H9 (cell line): ENCODE measurements at regions not wholly inside any gene's neighbourhood (a gene's known extent, or its start where the extent isn't known, plus 50 kb on each side); places are given as distances from the start of the nearest gene placed in this dataset.

Source experiments
- DNase-seq: peaks from one replicate; pipeline ENCODE4 v3.0.0-alpha.2; 2017
- H2AFZ ChIP-seq: one replicate; pipeline ENCODE4 v1.6.1; 2013; ENCODE audit warnings: mild to moderate bottlenecking, low read length, control low read depth, moderate library complexity
- H2AK5ac ChIP-seq: 2 replicates; pipeline ENCODE4 v1.6.1; 2013; ENCODE audit warnings: low read length, control low read depth, mixed read lengths; ENCODE audit not compliant: insufficient read length
- H2BK120ac ChIP-seq: one replicate; pipeline ENCODE4 v1.6.1; 2013; ENCODE audit warnings: low read depth, mild to moderate bottlenecking, low read length, control low read depth, inconsistent platforms; ENCODE audit not compliant: poor library complexity, severe bottlenecking
- H2BK12ac ChIP-seq: 2 replicates; pipeline ENCODE4 v1.6.1; 2013; ENCODE audit warnings: low read length, control low read depth, mixed read lengths, low read depth; ENCODE audit not compliant: insufficient read length
- H2BK15ac ChIP-seq: 2 replicates; pipeline ENCODE4 v1.6.1; 2013; ENCODE audit warnings: low read depth, low read length, control low read depth
- H2BK20ac ChIP-seq: one replicate; pipeline ENCODE4 v1.6.1; 2013; ENCODE audit warnings: low read depth, mild to moderate bottlenecking, low read length, control low read depth, inconsistent platforms; ENCODE audit not compliant: poor library complexity, severe bottlenecking
- H2BK5ac ChIP-seq: 2 replicates; pipeline ENCODE4 v1.6.1; 2013; ENCODE audit warnings: low read length, control low read depth, mixed read lengths; ENCODE audit not compliant: insufficient read length
- H3K14ac ChIP-seq: 2 replicates; pipeline ENCODE4 v1.6.1; 2013; ENCODE audit warnings: low read length, control low read depth; ENCODE audit not compliant: insufficient read depth
- H3K18ac ChIP-seq: 2 replicates; pipeline ENCODE4 v1.6.1; 2013; ENCODE audit warnings: low read depth, mild to moderate bottlenecking, mixed read lengths, low read length, control low read depth; ENCODE audit not compliant: insufficient read length
- H3K23ac ChIP-seq: 2 replicates; pipeline ENCODE4 v1.6.1; 2013; ENCODE audit warnings: low read length, control low read depth, mixed read lengths, low read depth; ENCODE audit not compliant: insufficient read length
- H3K23me2 ChIP-seq: 2 replicates; pipeline ENCODE4 v1.6.1; 2013; ENCODE audit warnings: low read depth, mild to moderate bottlenecking, mixed read lengths, low read length, control low read depth; ENCODE audit not compliant: insufficient read length, poor library complexity, severe bottlenecking
- H3K27ac ChIP-seq: 2 replicates; pipeline ENCODE4 v1.5.1; 2013; ENCODE audit warnings: low read length, control low read depth, mixed read lengths, low read depth; ENCODE audit not compliant: insufficient read length
- H3K27me3 ChIP-seq: 2 replicates; pipeline ENCODE4 v1.6.1; 2013; ENCODE audit warnings: low read length, control low read depth, inconsistent platforms; ENCODE audit not compliant: insufficient read depth
- H3K4ac ChIP-seq: 2 replicates; pipeline ENCODE4 v1.6.1; 2013; ENCODE audit warnings: low read depth, mild to moderate bottlenecking, control low read depth, inconsistent platforms, low read length, moderate library complexity
- H3K4me1 ChIP-seq: 2 replicates; pipeline ENCODE4 v1.6.1; 2013; ENCODE audit warnings: low read length, control low read depth, inconsistent platforms; ENCODE audit not compliant: insufficient read depth
- H3K4me2 ChIP-seq: 2 replicates; pipeline ENCODE4 v1.6.1; 2013; ENCODE audit warnings: low read length, control low read depth, mixed read lengths; ENCODE audit not compliant: insufficient read length, insufficient read depth
- H3K56ac ChIP-seq: 2 replicates; pipeline ENCODE4 v1.6.1; 2013; ENCODE audit warnings: low read depth, mild to moderate bottlenecking, mixed read lengths, low read length, control low read depth; ENCODE audit not compliant: insufficient read length
- H3K79me1 ChIP-seq: 2 replicates; pipeline ENCODE4 v1.6.1; 2013; ENCODE audit warnings: low read depth, mild to moderate bottlenecking, moderate library complexity, low read length, control low read depth, inconsistent platforms; ENCODE audit not compliant: insufficient read depth, poor library complexity, severe bottlenecking
- H3K79me2 ChIP-seq: 2 replicates; pipeline ENCODE4 v1.6.1; 2013; ENCODE audit warnings: low read length, control low read depth, inconsistent platforms; ENCODE audit not compliant: insufficient read depth
- H3K9ac ChIP-seq: 2 replicates; pipeline ENCODE4 v1.6.1; 2013; ENCODE audit warnings: low read length, control low read depth, mixed read lengths; ENCODE audit not compliant: insufficient read length; ENCODE audit errors: extremely low read depth
- H3K9me3 ChIP-seq: one replicate; pipeline ENCODE4 v1.6.1; 2013; ENCODE audit warnings: low read depth, low read length, inconsistent platforms; ENCODE audit not compliant: control insufficient read depth
- H3T11ph ChIP-seq: one replicate; pipeline ENCODE4 v1.6.1; 2013; ENCODE audit warnings: mild to moderate bottlenecking, low read length, control low read depth, inconsistent platforms
- H4K20me1 ChIP-seq: one replicate; pipeline ENCODE4 v1.6.1; 2013; ENCODE audit not compliant: control insufficient read depth, insufficient read length, insufficient read depth
- H4K5ac ChIP-seq: 2 replicates; pipeline ENCODE4 v1.6.1; 2013; ENCODE audit warnings: low read depth, mild to moderate bottlenecking, mixed read lengths, low read length, control low read depth; ENCODE audit not compliant: insufficient read length
- H4K8ac ChIP-seq: replicated peaks from 2 replicates; pipeline ENCODE4 v1.6.1; 2013; ENCODE audit warnings: low read length, control low read depth, mixed read lengths, low read depth; ENCODE audit not compliant: insufficient read length
- H4K91ac ChIP-seq: 2 replicates; pipeline ENCODE4 v1.6.1; 2013; ENCODE audit warnings: low read depth, mild to moderate bottlenecking, moderate library complexity, mixed read lengths, low read length, control low read depth; ENCODE audit not compliant: insufficient read length
- H3K27ac Mint-ChIP-seq, 3 experiments: 2 replicates in 2 of 3; 3 replicates in 1 of 3; pipeline ENCODE4 v1.8.0; 2020 to 2021; ENCODE audit warnings: mixed read lengths in 3 of 3, mild to moderate bottlenecking in 1 of 3, moderate library complexity in 1 of 3
- H3K27me3 Mint-ChIP-seq: 2 replicates; pipeline ENCODE4 v1.8.0; 2021; ENCODE audit warnings: low read depth, mild to moderate bottlenecking, moderate library complexity, mixed read lengths
- H3K36me3 Mint-ChIP-seq, 3 experiments: 2 replicates in 2 of 3; 3 replicates in 1 of 3; pipeline ENCODE4 v1.8.0; 2020 to 2021; ENCODE audit warnings: low read depth in 3 of 3, mixed read lengths in 3 of 3; ENCODE audit not compliant: insufficient read depth in 1 of 3
- H3K4me1 Mint-ChIP-seq, 2 experiments: 2 replicates each; pipeline ENCODE4 v1.8.0; 2020; ENCODE audit warnings: mixed read lengths in 2 of 2
- H3K4me3 Mint-ChIP-seq, 2 experiments: 2 replicates in 1 of 2; 3 replicates in 1 of 2; pipeline ENCODE4 v1.8.0; 2020 to 2021; ENCODE audit warnings: mild to moderate bottlenecking in 2 of 2, mixed read lengths in 2 of 2, moderate library complexity in 1 of 2
- H3K9me3 Mint-ChIP-seq, 2 experiments: 2 replicates in 1 of 2; 3 replicates in 1 of 2; pipeline ENCODE4 v1.8.0; 2020; ENCODE audit warnings: mild to moderate bottlenecking in 2 of 2, mixed read lengths in 2 of 2, moderate library complexity in 1 of 2
- CTCF ChIP-seq: fragments of 200-600 bp; sonication (generic); conservative IDR thresholded peaks from 3 replicates; pipeline ENCODE4 v1.8.0; 2021; ENCODE audit warnings: antibody characterized with exemption, mild to moderate bottlenecking
- WGBS: extraction: QIAGEN DNeasy Blood & Tissue Kit; methylation state at CpG from one replicate; pipeline ENCODE4 v1.1.7; 2013; ENCODE audit warnings: missing lambda C conversion rate, low lambda C conversion rate, mixed read lengths; ENCODE audit not compliant: insufficient read length; ENCODE audit errors: extremely low coverage; 5-methylcytosine and 5-hydroxymethylcytosine counted together

- WGBS = no CpG with 5 or more reads among the region's 1 CpG
Observed at GRCh38 chr4:125582302-125582701, 267.5 kb downstream of the FAT4 start.

More at GRCh38 chr4:125582302-125582701, 267.5 kb downstream of the FAT4 start:
- Mint-ChIP-seq H3K36me3 (no peaks in the 10 kb centered on the region), H3K4me1 (peaks cover 3 to 4% of the 10 kb centered on the region in 2 experiments; a peak in 3 of 4 replicates), H3K4me3 (no peak overlapping the region), H3K27ac (no peak overlapping the region), H3K27me3 (no peaks in the 10 kb centered on the region), H3K9me3 (no peaks in the 10 kb centered on the region)
- Histone ChIP-seq H2BK20ac (no peak overlapping the region), H2BK5ac (no peak overlapping the region), H4K20me1 (no peaks in the 10 kb centered on the region), H3K18ac (no peak overlapping the region), H3K14ac (no peak overlapping the region), H3K56ac (no peak overlapping the region), H2AFZ (no peak overlapping the region), H3K79me1 (no peaks in the 10 kb centered on the region), H3K9ac (no peak overlapping the region), H2BK15ac (no peak overlapping the region), H3K4me2 (no peak overlapping the region), H3K23ac (no peak overlapping the region), H3K27me3 (no peaks in the 10 kb centered on the region), H3K4me1 (no peaks in the 10 kb centered on the region), H2AK5ac (no peak overlapping the region), H4K8ac (no peak overlapping the region), H2BK12ac (no peak overlapping the region), H3K79me2 (no peaks in the 10 kb centered on the region), H3K23me2 (no peaks in the 10 kb centered on the region), H4K5ac (no peak overlapping the region), H2BK120ac (no peak overlapping the region), H3T11ph (no peak overlapping the region), H3K9me3 (no peaks in the 10 kb centered on the region), H4K91ac (no peak overlapping the region), H3K27ac (no peak overlapping the region), H3K4ac (no peak overlapping the region)
- TF ChIP-seq CTCF = no peak
- no peak for DNase-seq
